Stomach smooth muscle (tissue), 2 donors: ENCODE measurements at regions not wholly inside any gene's neighbourhood (a gene's known extent, or its start where the extent isn't known, plus 50 kb on each side); places are given as distances from the start of the nearest gene placed in this dataset.

Experiments used
- H3K27ac ChIP-seq: one replicate; pipeline ENCODE4 v1.7.0; 2013; ENCODE audit warnings: mild to moderate bottlenecking, low read length, inconsistent platforms
- H3K27me3 ChIP-seq, 2 donors: one replicate each; pipeline ENCODE4 v1.7.0; 2013; ENCODE audit warnings: low read length in 2 of 2; ENCODE audit not compliant: insufficient read depth in 2 of 2, control insufficient read depth in 1 of 2
- H3K36me3 ChIP-seq, 2 donors: one replicate each; pipeline ENCODE4 v1.7.0; 2013; ENCODE audit warnings: low read length in 2 of 2; ENCODE audit not compliant: control insufficient read depth in 2 of 2, insufficient read depth in 2 of 2
- H3K4me1 ChIP-seq: one replicate; pipeline ENCODE4 v1.7.0; 2013; ENCODE audit warnings: low read length; ENCODE audit not compliant: control insufficient read depth, insufficient read depth
- H3K4me3 ChIP-seq, 2 donors: one replicate each; pipeline ENCODE4 v1.7.0; 2013; ENCODE audit warnings: low read length in 2 of 2
- H3K9ac ChIP-seq, 2 donors: one replicate each; pipeline ENCODE4 v1.7.0; 2013; ENCODE audit warnings: low read length in 2 of 2, mild to moderate bottlenecking in 1 of 2
- H3K9me3 ChIP-seq, 2 donors: one replicate each; pipeline ENCODE4 v1.7.0; 2013; ENCODE audit warnings: low read length in 2 of 2; ENCODE audit not compliant: control insufficient read depth in 2 of 2
- donor health status: healthy.
- donor health status: Pancreatic carcinoma.

DNA sequence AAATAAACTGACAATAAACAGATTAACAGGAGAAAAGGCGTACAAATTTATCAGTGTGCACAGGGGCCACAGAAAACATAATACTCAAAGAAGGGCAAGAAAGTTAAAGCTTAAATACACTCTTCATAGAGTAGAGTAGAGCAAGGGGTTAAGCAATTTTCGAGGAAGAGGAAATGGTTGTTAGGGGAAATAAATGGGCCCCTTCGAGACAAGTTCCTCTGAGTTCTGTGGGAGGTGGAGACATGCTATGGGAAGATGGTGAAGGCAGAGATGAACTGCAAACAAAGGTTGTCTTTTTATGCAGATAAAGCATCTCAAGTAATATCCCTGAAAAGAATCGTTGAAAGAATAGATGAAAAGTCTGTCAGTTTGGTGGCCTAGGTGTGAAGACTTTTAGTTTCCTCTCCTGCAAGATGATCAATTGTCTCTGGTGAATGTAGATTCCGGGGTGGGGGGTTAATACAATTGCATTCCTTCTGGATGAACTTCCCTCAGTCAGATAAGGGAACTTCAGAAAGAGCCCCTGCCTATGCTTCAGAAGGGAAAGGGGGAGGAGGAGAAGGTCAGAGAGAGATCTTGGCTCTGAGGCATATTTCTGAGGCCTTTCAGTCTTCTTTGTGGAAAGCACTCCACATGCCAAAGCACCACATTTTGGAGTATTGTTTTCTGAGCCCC, 127.0 kb downstream of the METTL4 start:
- Histone ChIP-seq H3K9me3 (peaks cover 0 to 4% of the 10 kb centered on the region in 2 donors), H3K9ac (no peak overlapping the region), H3K4me1 (no peaks in the 10 kb centered on the region), H3K4me3 (no peak overlapping the region), H3K27me3 (no peaks in the 10 kb centered on the region), H3K36me3 (no peaks in the 10 kb centered on the region), H3K27ac (no peak overlapping the region)

DNA sequence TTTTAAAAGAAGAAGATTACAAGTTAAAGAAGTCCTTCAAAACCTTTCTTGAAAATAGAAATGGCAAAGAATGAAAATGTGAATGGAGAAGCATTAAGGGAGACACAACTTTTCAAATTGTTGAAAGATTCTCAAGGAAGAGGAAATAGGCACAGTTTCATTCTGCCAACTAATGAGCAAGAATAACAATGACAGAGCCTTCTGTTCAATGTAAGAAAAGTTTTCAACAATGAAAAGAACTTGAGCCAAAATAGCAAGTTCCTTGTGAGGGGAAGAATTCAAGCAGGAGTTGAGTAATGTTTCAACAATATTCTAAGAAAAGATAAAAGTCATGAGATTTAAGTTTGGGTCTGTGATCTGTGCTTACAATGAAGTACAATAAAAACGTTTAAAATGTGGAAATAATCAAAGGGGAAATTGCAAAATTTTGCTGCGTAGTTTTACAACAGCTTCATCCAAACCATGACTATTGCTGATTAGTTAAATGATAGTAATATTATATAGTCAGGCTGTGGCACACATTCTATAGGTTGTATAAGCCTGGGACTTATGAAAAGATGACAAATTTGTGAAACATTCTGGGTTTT, 122.6 kb downstream of the METTL4 start:
- Histone ChIP-seq H3K9me3 (no peaks in the 10 kb centered on the region), H3K4me1 (no peaks in the 10 kb centered on the region), H3K36me3 (no peaks in the 10 kb centered on the region), H3K4me3 (no peak overlapping the region), H3K9ac (no peak overlapping the region), H3K27me3 (no peaks in the 10 kb centered on the region), H3K27ac (no peak overlapping the region)

GRCh38 chr18:2451556-2451955, 119.7 kb downstream of the METTL4 start:
- H3K9ac ChIP-seq = no peak overlapping the region
- H3K27me3 ChIP-seq = no peaks in the 10 kb centered on the region
- H3K36me3 ChIP-seq = no peaks in the 10 kb centered on the region
- H3K27ac ChIP-seq = no peak overlapping the region
- no peaks in the 10 kb centered on the region for H3K9me3 ChIP-seq
- H3K4me3 ChIP-seq = no peak overlapping the region
- no peaks in the 10 kb centered on the region for H3K4me1 ChIP-seq

DNA sequence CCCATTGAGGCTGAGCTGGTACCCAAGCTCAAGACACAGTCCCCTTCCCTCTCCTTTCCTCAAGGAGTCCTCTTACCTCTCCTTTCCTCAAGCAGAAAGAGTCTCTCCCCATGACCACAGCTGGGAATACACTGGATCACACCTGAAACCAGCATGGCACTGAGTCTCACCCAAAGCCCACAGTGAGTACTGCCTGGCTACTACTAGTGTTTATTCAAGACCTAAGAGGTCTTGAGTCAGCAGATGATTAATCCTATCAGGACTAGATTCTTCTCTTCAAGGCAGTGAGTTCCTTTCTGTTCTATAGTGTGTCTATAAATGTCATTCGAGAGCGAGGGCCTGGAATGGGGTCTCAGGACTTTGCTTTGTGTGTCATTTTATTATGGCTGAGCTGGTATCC, 111.4 kb downstream of the METTL4 start:
- H3K27ac ChIP-seq = no peak overlapping the region
- H3K27me3 ChIP-seq = no peaks in the 10 kb centered on the region
- no peaks in the 10 kb centered on the region for H3K4me1 ChIP-seq
- H3K9ac ChIP-seq = no peak overlapping the region
- no peaks in the 10 kb centered on the region for H3K36me3 ChIP-seq
- H3K9me3 ChIP-seq = no peaks in the 10 kb centered on the region
- no peak overlapping the region for H3K4me3 ChIP-seq

DNA sequence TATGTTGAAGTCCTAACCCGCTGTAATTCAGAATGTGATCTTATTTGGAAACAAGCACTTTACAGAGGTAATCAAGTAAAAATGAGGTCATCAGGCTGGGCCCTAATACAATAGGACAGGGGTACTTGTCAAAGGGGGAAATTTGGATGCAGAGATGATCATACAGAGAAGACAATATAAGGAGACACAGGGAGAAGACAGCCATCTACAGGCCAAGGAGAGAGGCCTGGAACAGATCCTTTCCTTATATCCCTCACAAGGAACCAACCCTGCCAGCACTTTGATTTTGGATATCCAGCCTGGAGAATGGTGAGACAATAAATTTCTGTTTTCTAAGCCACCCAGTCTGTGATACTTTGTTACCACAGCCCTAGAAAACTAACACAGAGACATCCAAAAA, 104.3 kb downstream of the METTL4 start:
- Histone ChIP-seq H3K27me3 (no peaks in the 10 kb centered on the region), H3K9ac (no peak overlapping the region), H3K27ac (no peak overlapping the region), H3K4me3 (no peak overlapping the region), H3K9me3 (no peaks in the 10 kb centered on the region), H3K4me1 (no peaks in the 10 kb centered on the region), H3K36me3 (no peaks in the 10 kb centered on the region)

- no peaks in the 10 kb centered on the region for H3K36me3 ChIP-seq
- H3K4me3 ChIP-seq = no peak overlapping the region
- H3K27me3 ChIP-seq = no peaks in the 10 kb centered on the region
- no peak overlapping the region for H3K9ac ChIP-seq
- H3K4me1 ChIP-seq = no peaks in the 10 kb centered on the region
- no peaks in the 10 kb centered on the region for H3K9me3 ChIP-seq
- H3K27ac ChIP-seq = no peak overlapping the region
These were observed 103.3 kb downstream of the METTL4 start for GRCh38 chr18:2468051-2468450.

GRCh38 chr18:2471523-2471922, 99.8 kb downstream of the METTL4 start:
- Histone ChIP-seq H3K9ac (no peak overlapping the region), H3K36me3 (no peaks in the 10 kb centered on the region), H3K9me3 (no peaks in the 10 kb centered on the region), H3K4me3 (no peak overlapping the region), H3K27ac (no peak overlapping the region), H3K4me1 (no peaks in the 10 kb centered on the region), H3K27me3 (no peaks in the 10 kb centered on the region)

GRCh38 chr18:2478662-2479061, 92.6 kb downstream of the METTL4 start:
- no peak overlapping the region for H3K9ac ChIP-seq
- H3K9me3 ChIP-seq = no peaks in the 10 kb centered on the region
- H3K27me3 ChIP-seq = no peaks in the 10 kb centered on the region
- H3K4me1 ChIP-seq = no peaks in the 10 kb centered on the region
- H3K27ac ChIP-seq = no peak overlapping the region
- no peak overlapping the region for H3K4me3 ChIP-seq
- H3K36me3 ChIP-seq = no peaks in the 10 kb centered on the region

DNA sequence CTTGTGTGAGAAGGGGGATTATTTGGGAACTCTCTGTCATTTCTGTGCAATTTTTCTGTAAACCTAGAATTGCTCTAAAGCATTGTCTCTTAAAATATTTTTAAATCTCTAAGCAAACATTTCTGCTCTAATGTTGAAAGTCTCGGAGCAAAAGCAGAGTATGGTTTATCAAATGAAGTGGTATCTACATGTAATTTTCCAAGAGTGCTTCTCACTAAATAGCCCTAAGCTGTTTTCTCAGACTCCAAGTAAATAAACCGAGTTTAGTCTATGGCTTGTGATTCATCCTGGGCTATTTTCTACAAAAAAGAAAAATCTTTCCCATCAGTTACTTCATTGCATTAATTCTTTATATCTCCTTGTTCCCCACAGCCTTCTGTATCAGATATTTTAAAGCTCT, 90.8 kb downstream of the METTL4 start:
- H3K36me3 ChIP-seq = no peaks in the 10 kb centered on the region
- H3K4me3 ChIP-seq = no peak overlapping the region
- H3K27me3 ChIP-seq = no peaks in the 10 kb centered on the region
- H3K9ac ChIP-seq = no peak overlapping the region
- no peaks in the 10 kb centered on the region for H3K9me3 ChIP-seq
- no peak overlapping the region for H3K27ac ChIP-seq
- H3K4me1 ChIP-seq = no peaks in the 10 kb centered on the region

DNA sequence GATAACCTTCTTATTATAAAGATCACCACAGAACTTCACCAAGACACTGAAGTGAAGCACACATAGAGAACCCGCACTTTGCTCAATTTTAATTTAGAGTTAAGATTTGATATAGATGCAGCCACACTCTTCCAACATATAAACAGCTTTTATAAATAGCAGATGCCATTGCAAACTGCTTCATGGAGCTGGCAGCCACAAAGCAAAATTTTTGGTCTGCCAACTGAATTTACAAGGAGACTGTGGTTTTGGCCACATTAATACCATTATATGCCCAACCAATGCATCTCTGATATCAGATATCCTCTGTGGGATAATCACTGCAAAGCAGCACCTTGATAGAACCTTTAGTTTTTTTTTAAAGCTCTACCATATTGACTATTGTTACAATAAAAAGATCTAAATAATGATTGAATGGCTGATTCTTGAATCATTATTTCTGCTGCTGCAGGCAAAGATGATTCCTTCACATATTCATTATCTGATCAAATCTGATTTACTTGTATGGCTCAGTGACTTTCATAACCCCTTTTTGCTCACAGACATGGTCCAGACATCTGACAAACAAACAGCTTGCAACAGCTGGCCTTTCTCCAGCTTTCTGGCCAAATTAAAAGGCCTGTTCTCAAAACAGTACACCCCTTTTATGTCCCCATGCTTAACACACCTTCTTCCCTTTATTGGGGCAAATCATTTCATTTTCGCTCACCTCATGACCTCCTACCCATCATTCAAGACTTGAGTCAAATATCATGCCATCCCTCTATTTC, 88.4 kb downstream of the METTL4 start:
- no peak overlapping the region for H3K4me3 ChIP-seq
- no peak overlapping the region for H3K27ac ChIP-seq
- no peak overlapping the region for H3K9ac ChIP-seq
- H3K36me3 ChIP-seq = no peaks in the 10 kb centered on the region
- H3K27me3 ChIP-seq = no peaks in the 10 kb centered on the region
- no peaks in the 10 kb centered on the region for H3K9me3 ChIP-seq
- H3K4me1 ChIP-seq = no peaks in the 10 kb centered on the region

DNA sequence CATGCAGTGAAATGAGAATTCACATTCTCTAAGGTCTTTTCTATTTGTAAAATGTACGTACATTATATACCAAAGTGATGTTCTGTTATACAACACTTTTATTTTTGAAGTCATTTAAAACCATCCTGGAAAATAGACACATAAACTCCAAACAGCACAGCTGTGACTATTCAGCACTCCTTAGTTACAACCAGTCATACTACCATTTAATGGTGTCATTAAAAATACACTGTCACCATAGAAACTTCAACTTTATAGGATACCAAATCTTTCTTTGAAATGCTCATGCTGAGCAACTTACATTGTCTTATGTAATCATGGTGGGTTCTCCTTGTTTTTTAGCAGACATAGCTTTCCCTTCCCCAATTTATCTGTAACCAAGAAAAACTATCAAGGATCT, 85.3 kb downstream of the METTL4 start:
- Histone ChIP-seq H3K9me3 (no peaks in the 10 kb centered on the region), H3K36me3 (no peaks in the 10 kb centered on the region), H3K4me3 (no peak overlapping the region), H3K4me1 (no peaks in the 10 kb centered on the region), H3K27ac (no peak overlapping the region), H3K9ac (no peak overlapping the region), H3K27me3 (no peaks in the 10 kb centered on the region)
